ENCODE measurements at regions not wholly inside any gene's neighbourhood (a gene's known extent, or its start where the extent isn't known, plus 50 kb on each side); places are given as distances from the start of the nearest gene placed in this dataset.

GRCh38 chr10:71127773-71128172 is 84.6 kb upstream of the UNC5B start:
- H4K20me1 ChIP-seq (ENCODE audit: insufficient read depth) = no peaks in the 10 kb centered on the region
- peaks cover 12% of the 10 kb centered on the region; the same call in 1 of the 2 replicates for H3K27me3 ChIP-seq (ENCODE audit: insufficient read depth, low read length)
- RAD21 ChIA-PET (ENCODE audit: low non-redundant PET in 1 of 2, low total read pairs in 2 of 2, uncharacterized antibody in 2 of 2, unreplicated experiment in 2 of 2) = no interaction called here
- no peaks in the 10 kb centered on the region for H3K9me3 ChIP-seq (ENCODE audit: control insufficient read depth in 1 of 2, insufficient read depth in 1 of 2, low read depth in 1 of 2, low read length in 2 of 2)
- no peak overlapping the region for H3K27ac ChIP-seq (ENCODE audit: low read depth, low read length)
- TF ChIP-seq FOSL1 (IDR thresholded peaks at IDR 0.05; ENCODE audit: low read depth) (no peak), POLR2A (IDR thresholded peaks at IDR 0.05; ENCODE audit: borderline replicate concordance, extremely low read depth, insufficient read depth, insufficient read length) (no peak), TCF7L2 (IDR thresholded peaks at IDR 0.05; ENCODE audit: borderline replicate concordance, extremely low read depth, insufficient read depth, insufficient read length) (no peak), POLR2AphosphoS5 (IDR thresholded peaks at IDR 0.05; ENCODE audit: low read depth, low read length) (no peak), CBX3 (IDR thresholded peaks at IDR 0.05; ENCODE audit: low read depth) (no peak), CTCF (IDR thresholded peaks at IDR 0.05 in 2 of 3, conservative IDR thresholded peaks at IDR 0.05 in 1 of 3; ENCODE audit: borderline replicate concordance in 1 of 3, insufficient read depth in 1 of 3, low read depth in 2 of 3, low read length in 2 of 3) (no peak), ATF3 (IDR thresholded peaks at IDR 0.05) (no peak), ZNF274 (IDR thresholded peaks at IDR 0.05; ENCODE audit: low read depth, low read length) (no peak), ELF1 (IDR thresholded peaks at IDR 0.05; ENCODE audit: borderline replicate concordance, low read depth) (no peak), JUND (IDR thresholded peaks at IDR 0.05) (no peak), EZH2 (IDR thresholded peaks at IDR 0.05) (no peak), CEBPB (IDR thresholded peaks at IDR 0.05; ENCODE audit: low read depth) (no peak), EZH2phosphoT487 (IDR thresholded peaks at IDR 0.05; ENCODE audit: borderline replicate concordance) (no peak), ZFX (IDR thresholded peaks at IDR 0.05) (no peak), SIN3A (IDR thresholded peaks at IDR 0.05; ENCODE audit: low read depth) (no peak), SRF (IDR thresholded peaks at IDR 0.05; ENCODE audit: low read depth) (no peak), SP1 (IDR thresholded peaks at IDR 0.05; ENCODE audit: low read depth) (no peak)
- H3K9ac ChIP-seq (ENCODE audit: low read length) = no peak overlapping the region
- POLR2A ChIA-PET = no interaction called here
- H3K79me2 ChIP-seq (ENCODE audit: insufficient read depth, low read length) = no peaks in the 10 kb centered on the region
- H3K4me2 ChIP-seq (ENCODE audit: low read length) = no peak overlapping the region
- no peak for ATAC-seq
- peaks cover 0 to 8% of the 10 kb centered on the region in 2 experiments; a peak in 1 of 4 replicates for H3K4me1 ChIP-seq (ENCODE audit: control insufficient read depth in 1 of 2, insufficient read depth in 2 of 2, low read length in 2 of 2)
- H3K9me2 ChIP-seq (ENCODE audit: insufficient read depth) = no peaks in the 10 kb centered on the region
- CTCF ChIA-PET = no interaction called here
- BruUV-seq (replicated peaks) = no TSS peak
- H3K36me3 ChIP-seq (ENCODE audit: control insufficient read depth in 1 of 2, insufficient read depth in 2 of 2, low read length in 2 of 2) = no peaks in the 10 kb centered on the region
- intact Hi-C loops (cut with micrococcal nuclease) = no loop called here
- DNase-seq (ENCODE audit: low read depth, low spot score) = no peak
- no peak overlapping the region for H2AFZ ChIP-seq (ENCODE audit: low read depth, low read length, poor library complexity, severe bottlenecking)
- H3K4me3 ChIP-seq (replicated peaks in 1 of 2; ENCODE audit: low read depth in 1 of 2, low read length in 2 of 2) = no peak overlapping the region

All from HCT116 (cell line).